ENCODE measurements at regions not wholly inside any gene's neighbourhood (a gene's known extent, or its start where the extent isn't known, plus 50 kb on each side); places are given as distances from the start of the nearest gene placed in this dataset.
"Not testable (repeated sequence)": the region's sequence is repeated elsewhere in the genome, so short reads cannot be mapped to it uniquely, and the experiment has no call there.

DNA sequence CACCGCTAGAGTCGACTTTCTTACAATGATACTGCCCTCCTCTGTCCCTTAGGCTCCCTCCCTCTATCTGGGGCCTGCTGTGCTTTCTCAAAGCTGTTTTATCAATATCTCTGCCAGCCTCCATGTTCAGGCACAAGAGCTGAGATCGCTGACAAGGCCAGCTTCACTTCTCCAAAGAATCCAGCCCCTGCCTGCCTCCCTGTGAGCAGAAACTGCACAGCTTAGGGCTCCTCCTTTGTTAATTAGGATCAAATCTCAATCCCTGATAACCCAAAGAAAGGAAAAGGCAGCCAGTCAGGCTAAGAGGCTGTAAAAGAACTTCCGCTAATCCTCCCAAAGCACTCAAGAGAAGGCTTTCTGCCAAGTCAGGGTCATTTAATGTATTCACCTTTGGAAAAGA lies 616.0 kb upstream of the CDH11 start:
- no peak overlapping the region for H3K4me3 ChIP-seq (ENCODE audit: low read depth, low read length)
- no peak for DNase-seq (ENCODE audit: low read depth)
- TF ChIP-seq, protein P1, sequence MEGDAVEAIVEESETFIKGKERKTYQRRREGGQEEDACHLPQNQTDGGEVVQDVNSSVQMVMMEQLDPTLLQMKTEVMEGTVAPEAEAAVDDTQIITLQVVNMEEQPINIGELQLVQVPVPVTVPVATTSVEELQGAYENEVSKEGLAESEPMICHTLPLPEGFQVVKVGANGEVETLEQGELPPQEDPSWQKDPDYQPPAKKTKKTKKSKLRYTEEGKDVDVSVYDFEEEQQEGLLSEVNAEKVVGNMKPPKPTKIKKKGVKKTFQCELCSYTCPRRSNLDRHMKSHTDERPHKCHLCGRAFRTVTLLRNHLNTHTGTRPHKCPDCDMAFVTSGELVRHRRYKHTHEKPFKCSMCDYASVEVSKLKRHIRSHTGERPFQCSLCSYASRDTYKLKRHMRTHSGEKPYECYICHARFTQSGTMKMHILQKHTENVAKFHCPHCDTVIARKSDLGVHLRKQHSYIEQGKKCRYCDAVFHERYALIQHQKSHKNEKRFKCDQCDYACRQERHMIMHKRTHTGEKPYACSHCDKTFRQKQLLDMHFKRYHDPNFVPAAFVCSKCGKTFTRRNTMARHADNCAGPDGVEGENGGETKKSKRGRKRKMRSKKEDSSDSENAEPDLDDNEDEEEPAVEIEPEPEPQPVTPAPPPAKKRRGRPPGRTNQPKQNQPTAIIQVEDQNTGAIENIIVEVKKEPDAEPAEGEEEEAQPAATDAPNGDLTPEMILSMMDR (IDR thresholded peaks at IDR 0.05; ENCODE audit: control insufficient read depth, extremely low read depth, insufficient read depth): no peak

DNA sequence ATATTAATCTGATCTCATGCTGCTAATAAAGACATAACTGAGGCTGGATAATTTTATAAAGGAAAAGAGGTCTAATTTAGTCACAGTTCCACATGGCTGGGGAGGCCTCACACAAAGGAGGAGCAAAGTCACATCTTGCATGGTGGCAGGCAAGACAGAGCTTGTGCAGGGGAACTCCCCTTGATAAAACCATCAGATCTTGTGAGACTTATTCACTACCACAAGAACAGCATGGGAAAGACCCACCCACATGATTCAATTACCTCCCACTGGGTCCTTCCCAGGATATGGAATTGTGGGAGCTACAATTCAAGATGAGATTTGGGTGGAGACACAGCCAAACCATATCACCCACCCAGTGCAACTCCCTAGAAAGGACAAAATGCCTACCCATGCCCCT lies 613.8 kb upstream of the CDH11 start:
- DNase-seq (ENCODE audit: low read depth): not testable (repeated sequence)

DNA sequence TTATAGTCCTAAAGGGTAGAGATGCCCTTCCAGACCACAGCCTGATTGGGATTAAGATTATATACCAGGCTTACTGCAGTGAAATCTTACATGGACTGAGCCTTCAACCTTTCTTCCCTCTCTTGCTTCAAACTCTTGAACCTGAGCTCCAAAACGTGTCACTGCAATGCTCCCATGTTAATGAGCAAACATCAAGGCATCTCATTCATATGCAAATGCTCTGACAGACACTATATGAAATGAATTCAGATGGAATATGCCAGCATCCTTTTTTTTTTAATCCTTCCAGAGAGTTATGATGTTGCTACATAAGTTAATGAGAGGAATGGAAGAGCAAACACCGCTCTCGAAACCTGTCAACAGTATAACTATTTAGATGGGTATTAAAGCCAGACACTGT lies 611.9 kb upstream of the CDH11 start:
- TF ChIP-seq, protein P1 (IDR thresholded peaks at IDR 0.05; ENCODE audit: control insufficient read depth, extremely low read depth, insufficient read depth): no peak
- no peak for DNase-seq (ENCODE audit: low read depth)
- H3K4me3 ChIP-seq (ENCODE audit: low read depth, low read length): no peak overlapping the region

More for the DNA sequence above, 613.8 kb upstream of the CDH11 start:
- H3K4me3 ChIP-seq (ENCODE audit: low read depth, low read length): not testable (repeated sequence)

- no peak for DNase-seq (ENCODE audit: low read depth)
- TF ChIP-seq, protein P1 (IDR thresholded peaks at IDR 0.05; ENCODE audit: control insufficient read depth, extremely low read depth, insufficient read depth): no peak
- no peak overlapping the region for H3K4me3 ChIP-seq (ENCODE audit: low read depth, low read length)
These were observed 610.0 kb upstream of the CDH11 start for GRCh38 chr16:65731833-65732232.

- H3K4me3 ChIP-seq (ENCODE audit: low read depth, low read length): no peak overlapping the region
- TF ChIP-seq, protein P1 (IDR thresholded peaks at IDR 0.05; ENCODE audit: control insufficient read depth, extremely low read depth, insufficient read depth): no peak
- no peak for DNase-seq (ENCODE audit: low read depth)
These were observed 606.8 kb upstream of the CDH11 start for GRCh38 chr16:65728652-65729051.

- no peak for DNase-seq (ENCODE audit: low read depth)
- TF ChIP-seq, protein P1 (IDR thresholded peaks at IDR 0.05; ENCODE audit: control insufficient read depth, extremely low read depth, insufficient read depth): no peak
- no peak overlapping the region for H3K4me3 ChIP-seq (ENCODE audit: low read depth, low read length)
These were observed 606.3 kb upstream of the CDH11 start for GRCh38 chr16:65728167-65728566.

GRCh38 chr16:65727534-65728137 lies 605.8 kb upstream of the CDH11 start:
- H3K4me3 ChIP-seq (ENCODE audit: low read depth, low read length): no peak overlapping the region
- DNase-seq (ENCODE audit: low read depth): no peak
- TF ChIP-seq, protein P1 (IDR thresholded peaks at IDR 0.05; ENCODE audit: control insufficient read depth, extremely low read depth, insufficient read depth): no peak
